ENCODE measurements at regions not wholly inside any gene's neighbourhood (a gene's known extent, or its start where the extent isn't known, plus 50 kb on each side); places are given as distances from the start of the nearest gene placed in this dataset.

- no peaks in the 10 kb centered on the region for H3K27me3 ChIP-seq
- DNase-seq, result no peak
- no peaks in the 10 kb centered on the region for H3K4me1 ChIP-seq (ENCODE audit: insufficient read depth)
- no peaks in the 10 kb centered on the region for H3K36me3 ChIP-seq
- intact Hi-C loops (cut with DNase I), result no loop called here
- TF ChIP-seq CTCF (IDR thresholded peaks at IDR 0.05), result no peak
- TF ChIP-seq EP300 (IDR thresholded peaks at IDR 0.05), result no peak
- no peak for TF ChIP-seq POLR2A (IDR thresholded peaks at IDR 0.05)
- no peak overlapping the region for H3K27ac ChIP-seq
- no peak overlapping the region for H3K4me3 ChIP-seq
- H3K9me3 ChIP-seq, result no peaks in the 10 kb centered on the region
- WGBS, 3 donors, result 58 to 66% (median 62%) methylated on average over 3 of the region's 3 CpGs
Observed at GRCh38 chr2:53432936-53433335, 334.7 kb upstream of the CHAC2 start.

GRCh38 chr2:53429901-53430300 is 337.7 kb upstream of the CHAC2 start:
- no peaks in the 10 kb centered on the region for H3K36me3 ChIP-seq
- intact Hi-C loops (cut with DNase I), result no loop called here
- no peaks in the 10 kb centered on the region for H3K9me3 ChIP-seq
- TF ChIP-seq EP300 (IDR thresholded peaks at IDR 0.05) (no peak), POLR2A (IDR thresholded peaks at IDR 0.05) (no peak), CTCF (IDR thresholded peaks at IDR 0.05) (no peak)
- no peaks in the 10 kb centered on the region for H3K27me3 ChIP-seq
- DNase-seq, result no peak
- H3K4me3 ChIP-seq, result no peak overlapping the region
- H3K27ac ChIP-seq, result no peak overlapping the region
- 7 to 14% (median 10%) methylated on average over 2 of the region's 2 CpGs for WGBS, 3 donors
- no peaks in the 10 kb centered on the region for H3K4me1 ChIP-seq (ENCODE audit: insufficient read depth)

GRCh38 chr2:53424902-53425301 is 342.7 kb upstream of the CHAC2 start:
- no peaks in the 10 kb centered on the region for H3K27me3 ChIP-seq
- no peaks in the 10 kb centered on the region for H3K9me3 ChIP-seq
- DNase-seq, result no peak
- 61 to 87% (median 64%) methylated on average over 3 of the region's 3 CpGs for WGBS, 3 donors
- TF ChIP-seq CTCF (IDR thresholded peaks at IDR 0.05) (no peak), POLR2A (IDR thresholded peaks at IDR 0.05) (no peak), EP300 (IDR thresholded peaks at IDR 0.05) (no peak)
- no peak overlapping the region for H3K27ac ChIP-seq
- intact Hi-C loops (cut with DNase I), result no loop called here
- no peak overlapping the region for H3K4me3 ChIP-seq
- H3K4me1 ChIP-seq (ENCODE audit: insufficient read depth), result no peaks in the 10 kb centered on the region
- no peaks in the 10 kb centered on the region for H3K36me3 ChIP-seq

DNA sequence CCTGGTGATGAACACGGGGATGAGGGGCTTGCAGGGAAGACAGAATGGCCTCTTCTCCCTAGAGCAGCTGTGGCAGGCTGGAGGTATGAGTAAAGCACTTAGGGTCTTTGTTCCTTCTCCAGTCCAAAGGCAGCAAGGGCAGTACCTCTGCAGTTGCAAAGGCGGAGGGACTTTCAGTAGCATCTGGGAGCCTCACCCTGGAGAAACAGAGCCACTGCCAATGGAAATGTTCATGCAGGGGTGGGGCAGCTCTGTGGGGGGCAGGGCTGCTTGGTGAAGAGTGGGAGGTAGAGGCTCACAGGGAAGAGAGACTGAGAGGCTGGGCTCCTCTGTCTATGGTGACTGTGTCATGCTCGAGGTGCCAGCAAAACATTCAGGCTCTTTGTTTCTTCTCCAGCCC is 344.1 kb upstream of the CHAC2 start:
- H3K4me1 ChIP-seq (ENCODE audit: insufficient read depth), result no peaks in the 10 kb centered on the region
- intact Hi-C loops (cut with DNase I), result no loop called here

More for the DNA sequence above, 344.1 kb upstream of the CHAC2 start:
- Histone ChIP-seq H3K27me3 (no peaks in the 10 kb centered on the region), H3K4me3 (no peak overlapping the region), H3K9me3 (no peaks in the 10 kb centered on the region), H3K27ac (no peak overlapping the region), H3K36me3 (no peaks in the 10 kb centered on the region)
- 88 to 94% (median 89%) methylated on average over 3 of the region's 3 CpGs for whole genome bisulfite sequencing, 3 donors
- no peak for DNase-seq
- no peak for TF ChIP-seq CTCF (IDR thresholded peaks at IDR 0.05)
- no peak for TF ChIP-seq POLR2A (IDR thresholded peaks at IDR 0.05)
- TF ChIP-seq EP300 (IDR thresholded peaks at IDR 0.05), result no peak
